Posterior cingulate gyrus (tissue), 11 donors: ENCODE measurements at regions not wholly inside any gene's neighbourhood (a gene's known extent, or its start where the extent isn't known, plus 50 kb on each side); places are given as distances from the start of the nearest gene placed in this dataset.

Experiments
- DNase-seq, 10 donors: peaks; one replicate each; pipeline versions ENCODE4 v3.0.0 to v3.0.0-alpha.2; 2020 to 2021; ENCODE audit warnings: mixed read lengths in 3 of 10
- intact Hi-C: fragments of 100-400 bp; cut with DNase I; formaldehyde crosslinking; loops from one replicate; pipeline ENCODE4 v1.15.1; 2023

DNA sequence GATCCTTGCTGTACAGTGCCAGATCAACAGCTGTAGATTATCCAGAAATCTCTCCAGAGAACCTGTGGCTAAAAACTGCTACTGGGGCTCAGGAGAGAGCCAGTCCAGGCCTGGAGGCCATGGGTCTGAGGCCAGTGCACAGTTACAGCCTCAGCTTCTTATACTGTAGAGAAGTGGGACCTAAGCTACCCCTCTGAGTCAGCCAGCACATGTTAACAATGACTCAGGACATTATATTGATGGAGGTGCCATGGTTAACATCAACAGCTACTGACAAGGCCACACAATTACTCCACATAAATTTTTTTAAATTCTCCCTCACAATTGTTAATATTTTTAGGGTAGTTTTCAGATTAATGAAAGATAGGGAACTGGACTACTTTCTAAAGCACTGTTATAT is 138.5 kb downstream of the RBM26 start:
- DNase-seq: no peak
- intact Hi-C loops: no loop called here

DNA sequence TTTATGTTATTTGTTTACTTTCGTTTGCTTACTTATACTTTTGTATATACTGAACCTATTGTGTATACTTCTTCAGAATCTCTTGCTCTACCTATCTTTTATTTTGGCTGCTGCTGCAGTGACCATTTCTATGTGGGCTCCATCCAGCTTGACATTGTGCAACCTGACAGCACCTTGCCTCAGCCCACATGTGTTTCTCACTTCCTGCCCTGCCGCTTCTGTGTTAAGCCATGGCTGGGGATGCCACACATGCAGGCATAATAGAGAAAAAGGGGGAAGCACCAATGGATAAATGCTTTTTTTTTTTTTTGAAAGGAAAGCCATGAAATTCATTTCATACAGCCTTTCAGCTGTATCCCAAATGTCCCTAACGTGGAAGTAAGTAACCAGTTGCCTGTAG is 147.6 kb downstream of the RBM26 start:
- intact Hi-C loops: no loop called here
- DNase-seq: no peak

DNA sequence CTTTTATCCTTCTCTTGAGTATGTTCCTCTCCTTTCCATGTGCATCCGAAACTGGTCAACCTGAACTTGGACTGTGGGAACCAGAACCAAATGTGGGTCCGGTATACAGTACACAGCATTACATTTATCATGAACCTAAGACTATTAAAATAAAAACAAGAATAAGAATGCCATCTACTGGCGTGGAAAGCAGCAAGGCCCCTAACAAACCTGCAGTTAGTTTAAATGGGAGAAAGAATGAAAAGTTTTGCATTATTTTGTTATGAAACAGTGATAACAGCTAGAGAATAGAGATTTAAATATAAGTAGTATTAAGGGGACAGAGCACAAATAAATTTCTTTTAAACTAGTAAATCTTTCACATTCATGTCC is 159.5 kb downstream of the RBM26 start:
- intact Hi-C loops: no loop called here
- no peak for DNase-seq

DNA sequence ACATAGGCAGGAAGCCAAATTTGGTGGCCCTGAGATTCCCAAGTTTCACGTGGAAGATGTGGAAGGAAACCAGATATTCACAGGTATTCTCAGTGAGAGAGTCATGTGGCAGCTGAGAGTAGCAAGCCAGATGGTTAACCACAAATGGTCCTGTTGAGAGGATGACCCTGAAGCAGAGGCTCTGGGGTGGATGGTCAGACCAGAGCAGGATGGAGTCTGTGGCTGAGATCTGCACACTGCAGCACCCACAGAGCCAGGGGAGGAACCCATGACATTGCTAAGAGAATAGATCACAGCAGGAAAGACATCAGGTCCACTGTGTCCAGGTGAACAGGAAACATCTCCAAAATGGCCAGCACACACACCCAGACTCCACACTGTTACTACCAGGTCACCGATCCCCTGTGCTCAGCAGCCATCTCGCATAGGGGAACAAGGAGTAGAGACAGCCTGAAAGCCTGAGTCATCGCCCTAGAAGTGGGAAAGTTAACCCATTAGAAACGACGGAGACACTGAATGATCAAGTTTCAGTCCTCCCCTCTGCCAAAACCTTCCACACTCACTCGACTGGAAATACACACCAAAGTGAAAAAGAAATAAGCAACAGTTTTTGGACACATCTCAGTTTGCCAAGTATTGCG is 160.0 kb downstream of the RBM26 start:
- intact Hi-C loops: no loop called here

DNA sequence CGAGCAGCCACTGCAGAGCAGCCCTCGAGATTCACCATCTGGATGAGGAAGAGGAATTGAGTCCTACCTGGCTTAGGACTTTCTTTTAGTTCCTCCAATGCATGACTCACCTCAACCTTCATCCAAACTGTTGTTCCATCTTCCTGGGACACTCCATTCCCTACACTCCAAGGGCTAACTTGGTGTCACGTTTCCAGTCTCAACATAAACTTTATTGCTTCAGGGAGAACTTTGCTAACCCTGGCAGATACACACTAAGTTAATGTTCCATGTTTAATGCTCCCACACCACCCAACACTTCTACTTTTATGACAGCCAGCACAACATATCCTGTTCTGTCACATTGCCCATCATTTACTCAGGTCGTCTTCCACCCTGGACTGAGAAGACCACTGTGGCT is 164.4 kb downstream of the RBM26 start:
- DNase-seq: no peak
- intact Hi-C loops: no loop called here

More for the DNA sequence above, 160.0 kb downstream of the RBM26 start:
- DNase-seq: no peak

DNA sequence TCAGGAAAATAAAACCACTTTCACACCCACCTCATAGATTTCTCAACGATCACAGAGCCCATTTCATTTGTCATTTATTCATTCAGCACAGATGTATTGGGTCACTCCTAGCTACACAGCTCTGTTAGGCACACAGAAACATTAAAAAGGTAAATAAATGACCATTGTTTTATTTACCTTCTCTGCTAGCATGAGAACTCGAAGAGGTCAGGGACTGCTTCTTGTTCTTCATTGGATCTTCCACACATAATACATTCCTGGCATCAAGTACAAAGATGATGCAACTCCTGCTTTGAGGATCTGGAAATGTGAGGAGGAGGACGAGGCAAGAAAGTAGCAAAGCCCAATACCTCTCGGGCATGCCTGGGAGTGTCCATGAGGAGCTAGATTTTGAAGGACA is 168.1 kb downstream of the RBM26 start:
- DNase-seq: no peak
- intact Hi-C loops: no loop called here

DNA sequence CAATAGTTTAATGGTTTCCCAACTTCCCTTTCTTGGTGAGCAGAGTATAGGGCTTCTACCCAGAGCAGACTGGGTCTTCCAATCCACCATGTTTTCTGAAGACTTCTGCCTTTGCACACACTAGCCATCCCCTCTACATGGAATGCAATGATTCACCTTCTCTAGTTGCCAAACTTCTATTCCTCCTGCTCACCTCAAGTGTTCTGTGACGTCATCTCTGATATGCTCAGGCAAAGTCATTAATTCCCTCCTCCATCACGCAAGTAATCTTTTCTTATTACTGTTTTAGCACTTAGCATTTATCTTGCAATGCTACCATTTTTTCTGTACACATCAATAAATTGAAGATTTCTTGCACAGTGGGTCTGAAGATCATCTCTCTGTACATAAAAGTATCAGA is 174.2 kb downstream of the RBM26 start:
- intact Hi-C loops: no loop called here
- no peak for DNase-seq

DNA sequence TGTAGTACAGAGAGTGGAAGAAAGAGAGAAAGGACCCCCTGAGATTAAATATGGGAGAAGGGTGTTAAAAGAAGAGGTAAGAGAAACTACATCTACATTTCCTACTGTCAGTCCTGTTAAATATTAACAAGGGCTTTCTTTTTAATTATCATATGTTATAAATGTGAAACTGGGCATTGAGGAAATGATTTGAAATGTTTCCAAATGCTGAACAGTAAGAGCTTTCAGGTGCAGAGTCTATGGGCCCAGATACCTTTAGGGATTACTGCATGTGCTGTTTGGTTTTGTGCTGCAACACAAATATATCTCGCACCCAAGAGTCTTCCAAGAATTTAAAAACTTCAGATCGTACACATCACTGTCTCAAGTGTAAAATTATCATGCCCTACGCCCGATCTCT is 176.3 kb downstream of the RBM26 start:
- DNase-seq: no peak
- intact Hi-C loops: no loop called here

DNA sequence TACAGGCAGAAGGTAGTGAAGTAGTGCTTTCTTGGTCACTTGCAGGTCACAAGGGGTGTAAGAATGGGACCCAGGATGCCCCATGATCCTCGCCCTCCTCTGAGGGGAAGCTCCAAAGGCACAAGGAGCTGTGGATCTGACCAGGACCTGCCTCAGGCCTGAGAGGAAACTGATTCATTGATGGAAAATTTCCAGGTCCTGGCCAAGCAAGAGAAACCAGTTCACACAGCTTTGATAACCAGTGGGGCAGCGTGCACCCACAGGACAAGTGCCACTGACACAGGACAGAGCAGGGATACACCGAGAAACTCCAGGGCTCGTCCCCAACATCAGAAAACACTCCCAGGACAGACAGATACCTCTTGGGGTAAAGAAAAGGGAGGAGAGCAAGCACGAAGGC is 177.1 kb downstream of the RBM26 start:
- no peak for DNase-seq
- intact Hi-C loops: no loop called here

DNA sequence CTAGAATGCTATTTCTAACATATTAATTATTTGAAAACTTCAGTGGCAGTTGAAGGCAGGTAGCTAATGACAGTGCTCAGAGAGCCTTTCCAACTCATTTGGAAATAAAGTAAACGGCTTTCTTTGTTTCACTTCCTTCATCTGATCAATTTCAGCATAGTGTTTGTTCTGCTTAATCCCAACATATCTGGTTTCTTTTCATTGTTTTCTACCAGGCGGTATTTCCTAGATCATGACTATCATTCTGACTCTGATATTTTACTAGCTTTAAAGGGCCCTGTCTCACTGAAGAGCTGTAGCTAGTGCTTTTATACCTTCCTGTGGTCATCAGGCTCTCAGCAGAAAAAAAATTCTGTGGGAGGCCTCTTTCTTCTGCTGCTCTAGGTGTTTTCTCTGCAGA is 178.6 kb downstream of the RBM26 start:
- intact Hi-C loops: no loop called here
- DNase-seq: no peak

DNA sequence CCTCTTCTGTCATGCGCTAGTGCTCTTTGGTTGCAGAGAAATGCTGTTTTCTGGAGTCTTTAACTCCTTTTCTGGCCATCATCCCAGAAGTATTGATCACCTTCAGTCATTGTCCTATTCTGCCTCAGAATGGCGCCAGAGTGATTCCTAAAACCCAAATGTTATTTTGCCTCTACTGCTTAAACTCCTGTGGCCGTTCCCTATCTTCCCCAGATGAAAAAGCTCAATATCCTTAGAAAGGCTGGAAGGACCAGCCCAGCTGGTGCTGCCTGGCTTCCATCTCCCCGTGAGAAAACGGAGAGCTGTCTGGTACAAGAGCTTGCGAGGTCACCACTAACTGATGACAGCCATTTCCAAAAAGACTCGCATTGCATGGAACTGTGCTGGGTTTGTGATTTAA is 179.1 kb downstream of the RBM26 start:
- no peak for DNase-seq
- intact Hi-C loops: no loop called here

DNA sequence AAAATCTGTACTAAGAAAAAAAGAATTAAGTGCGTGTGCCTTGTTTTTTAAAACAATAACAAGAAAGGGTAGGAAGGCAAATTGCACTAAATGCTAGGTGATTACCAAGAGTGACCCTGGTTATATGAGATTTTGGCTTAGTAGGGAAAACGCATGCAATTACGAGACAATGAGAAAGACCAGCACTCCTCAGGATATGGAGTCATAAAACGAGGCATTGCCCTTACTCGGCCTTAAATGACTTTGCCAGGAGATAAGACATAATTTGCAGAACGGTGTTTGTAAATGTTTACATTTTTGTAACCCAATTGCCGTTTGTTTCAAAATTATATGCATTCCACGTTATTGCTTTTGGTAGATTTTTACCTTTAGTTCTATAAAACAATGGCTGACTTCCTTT is 179.8 kb downstream of the RBM26 start:
- DNase-seq: no peak
- intact Hi-C loops: no loop called here

DNA sequence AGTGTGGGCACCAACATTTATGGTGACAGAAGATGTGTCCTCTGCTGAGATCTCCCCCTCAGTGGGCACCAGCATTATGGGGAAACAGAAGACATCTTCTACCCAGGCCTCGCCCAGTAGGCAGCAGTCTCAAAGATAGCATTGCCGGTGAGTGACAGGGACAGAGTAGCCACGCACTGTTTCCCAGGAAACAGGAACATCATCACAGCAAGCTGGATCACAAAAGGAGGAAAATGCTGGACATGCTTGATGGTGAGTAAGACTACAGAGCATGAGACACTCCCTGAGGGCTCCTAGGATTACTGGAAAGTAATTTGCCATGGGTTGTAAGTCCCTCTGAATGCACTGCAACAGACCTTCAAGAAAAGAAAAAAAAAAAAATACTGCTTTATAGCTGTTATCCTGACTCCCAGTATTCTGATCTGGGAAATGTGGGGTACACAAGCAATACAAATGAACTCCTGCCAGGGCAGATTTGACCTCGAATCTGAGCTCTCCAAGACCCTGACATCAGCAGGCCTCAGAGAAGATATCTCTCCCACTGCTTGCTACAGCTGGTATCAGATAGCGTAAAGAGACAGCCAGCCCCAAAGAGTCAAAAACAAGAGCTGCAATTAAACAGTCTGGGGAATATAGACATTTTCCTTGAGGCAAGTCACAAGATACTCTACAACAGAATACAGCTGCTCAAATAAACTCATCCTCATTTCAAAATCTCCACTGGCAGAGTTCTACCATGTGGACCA is 180.4 kb downstream of the RBM26 start:
- intact Hi-C loops: no loop called here

DNA sequence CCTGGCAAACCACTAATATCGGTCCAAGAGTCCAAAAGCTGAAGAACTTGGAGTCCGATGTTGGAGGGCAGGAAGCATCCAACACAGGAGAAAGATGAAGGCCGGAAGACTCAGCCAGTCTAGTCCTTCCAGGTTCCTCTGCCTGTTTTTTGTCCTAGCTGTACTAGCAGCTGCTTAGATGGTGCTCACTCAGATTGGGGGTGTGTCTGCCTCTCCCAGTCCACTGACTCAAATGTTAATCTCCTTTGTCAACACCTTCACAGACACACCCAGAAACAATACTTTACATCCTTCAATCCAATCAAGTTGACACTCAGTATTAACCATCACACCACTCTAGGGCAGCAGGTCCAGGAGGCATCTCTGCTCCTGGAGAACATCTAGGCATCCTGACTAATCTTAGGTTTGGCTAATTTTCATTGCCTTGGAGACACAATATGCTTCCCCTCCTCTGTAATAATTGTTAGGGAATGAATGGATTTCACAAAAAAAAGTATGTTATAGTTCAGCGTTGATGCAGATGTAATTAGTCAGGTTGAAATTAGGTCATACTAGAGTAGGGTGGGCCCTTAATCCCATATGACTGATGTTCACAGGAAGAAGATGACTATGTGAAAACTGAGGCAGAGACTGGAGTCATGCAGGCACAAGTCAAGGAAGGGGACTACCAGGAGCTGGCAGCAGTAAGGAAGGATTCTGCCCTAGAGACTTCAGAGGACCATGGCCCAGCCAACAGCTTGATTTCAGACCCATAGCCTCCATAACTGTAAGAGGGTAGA is 183.4 kb downstream of the RBM26 start:
- DNase-seq: no peak

More for the DNA sequence above, 180.4 kb downstream of the RBM26 start:
- no peak for DNase-seq

DNA sequence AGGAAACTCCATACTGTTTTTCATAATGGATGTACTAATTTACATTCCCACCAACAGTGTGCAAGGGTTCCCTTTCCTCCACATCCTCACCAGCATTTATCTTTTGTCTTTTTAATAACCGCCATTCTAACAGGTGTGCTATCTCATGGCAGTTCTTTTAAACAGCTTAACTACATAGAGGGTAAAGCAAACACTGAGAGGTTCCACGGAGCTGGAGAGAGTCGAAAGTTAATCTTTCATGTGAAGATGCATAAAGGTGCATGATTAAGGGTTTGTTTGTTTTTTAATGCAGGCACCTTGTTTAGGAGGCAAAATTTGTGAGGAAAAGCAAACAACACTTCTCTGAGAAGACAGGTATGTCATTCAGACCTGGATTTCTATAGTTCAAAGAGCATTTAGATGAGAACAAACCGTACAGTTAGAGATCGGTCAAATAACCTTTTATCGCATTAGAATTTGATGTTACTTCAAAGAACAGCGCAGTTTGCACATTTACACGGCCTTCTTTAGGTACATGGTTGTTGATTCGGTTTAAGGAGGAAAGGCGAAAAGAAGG is 193.9 kb downstream of the RBM26 start:
- intact Hi-C loops: no loop called here
- DNase-seq: no peak

More for the DNA sequence above, 183.4 kb downstream of the RBM26 start:
- intact Hi-C loops: no loop called here

DNA sequence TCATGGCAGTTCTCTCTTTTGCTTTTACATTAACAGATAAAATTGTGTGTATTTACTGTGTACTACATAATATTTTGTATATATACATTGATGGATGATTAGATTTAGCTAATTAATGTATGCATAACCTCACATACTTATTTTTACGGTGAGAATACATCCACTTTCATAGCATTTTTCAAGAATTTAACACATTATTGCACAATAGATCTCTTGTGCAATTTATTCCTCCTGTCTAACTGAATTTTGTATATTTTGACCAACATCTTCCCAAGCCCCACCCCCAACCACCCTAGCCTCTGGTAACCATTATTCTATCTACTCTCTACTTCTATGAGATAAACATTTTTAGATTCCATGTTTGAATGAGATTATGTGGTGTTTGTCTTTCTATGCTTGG is 194.7 kb downstream of the RBM26 start:
- intact Hi-C loops: no loop called here
- no peak for DNase-seq

DNA sequence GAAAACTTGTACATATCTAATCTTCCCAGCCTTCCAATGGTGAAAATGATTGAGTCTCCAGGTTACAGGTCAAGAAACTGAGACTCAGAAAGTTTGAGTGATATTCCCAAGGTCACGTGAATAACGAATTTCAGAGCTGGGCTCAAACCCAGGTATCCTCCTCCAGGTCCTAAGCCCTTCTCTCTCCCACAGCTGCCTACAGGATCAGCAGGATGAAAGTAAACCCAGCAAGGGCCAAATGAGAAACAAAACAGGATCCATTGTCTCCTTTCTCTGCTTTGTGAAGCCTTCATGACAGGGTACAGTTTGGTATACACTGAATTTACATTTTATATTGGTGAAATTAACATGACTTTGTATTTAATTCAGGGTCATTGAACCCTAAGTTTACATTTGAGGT is 208.1 kb downstream of the RBM26 start:
- intact Hi-C loops: no loop called here
- no peak for DNase-seq

DNA sequence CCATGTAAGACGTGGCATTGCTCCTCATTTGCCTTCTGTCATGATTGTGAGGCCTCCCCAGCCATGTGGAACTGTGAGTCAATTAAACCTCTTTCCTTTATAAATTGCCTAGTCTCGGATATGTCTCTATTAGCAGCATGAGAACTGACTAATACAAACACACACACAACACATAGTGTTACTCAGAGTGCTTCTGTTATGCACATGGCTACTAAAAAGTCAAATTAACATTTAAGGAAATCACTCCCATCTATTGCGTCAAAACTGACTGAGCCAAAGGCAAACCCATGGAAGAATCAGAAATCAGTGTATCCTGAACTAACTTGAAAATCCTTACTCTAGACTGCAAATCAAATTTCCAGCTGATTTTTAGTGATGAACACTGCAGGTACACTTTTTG is 209.2 kb downstream of the RBM26 start:
- DNase-seq: no peak

DNA sequence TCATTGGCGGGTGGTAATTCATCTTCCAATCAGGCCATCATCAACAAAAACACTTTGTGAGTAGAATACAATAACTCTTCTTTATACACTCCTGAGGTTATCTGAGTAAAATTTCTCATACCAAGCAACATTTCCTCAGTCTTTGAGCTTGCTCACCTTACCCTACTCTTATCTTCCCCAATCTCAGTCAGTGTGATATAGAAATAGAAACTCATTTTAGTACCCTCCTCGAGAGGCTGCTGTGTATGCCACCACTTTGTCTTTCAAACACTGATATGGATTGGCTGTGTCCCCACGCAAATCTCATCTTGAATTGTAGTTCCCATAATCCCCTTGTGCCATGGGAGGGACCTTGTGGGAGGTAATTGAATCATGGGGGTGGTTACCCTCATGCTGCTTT is 209.7 kb downstream of the RBM26 start:
- no peak for DNase-seq
- intact Hi-C loops: no loop called here

More for the DNA sequence above, 209.2 kb downstream of the RBM26 start:
- intact Hi-C loops: no loop called here

DNA sequence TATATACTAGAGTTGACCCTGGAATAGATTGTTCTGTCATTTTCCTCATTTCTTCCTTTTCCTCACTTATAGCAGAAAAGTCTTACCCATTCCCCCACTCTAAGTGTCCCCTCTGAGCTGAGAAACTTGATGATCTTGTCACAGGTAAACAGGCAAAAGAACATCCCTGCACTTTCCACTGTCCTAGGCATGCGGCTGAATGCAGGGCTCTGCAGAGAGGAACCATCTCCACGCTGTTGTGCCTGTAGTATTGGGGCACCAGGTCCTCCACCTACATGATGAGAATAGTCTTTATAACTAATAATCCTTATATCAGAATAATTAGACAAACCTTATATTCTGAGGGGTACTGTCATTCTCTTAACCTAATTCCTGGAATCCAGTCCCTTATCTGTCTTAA is 211.3 kb downstream of the RBM26 start:
- intact Hi-C loops: no loop called here
- DNase-seq: no peak

DNA sequence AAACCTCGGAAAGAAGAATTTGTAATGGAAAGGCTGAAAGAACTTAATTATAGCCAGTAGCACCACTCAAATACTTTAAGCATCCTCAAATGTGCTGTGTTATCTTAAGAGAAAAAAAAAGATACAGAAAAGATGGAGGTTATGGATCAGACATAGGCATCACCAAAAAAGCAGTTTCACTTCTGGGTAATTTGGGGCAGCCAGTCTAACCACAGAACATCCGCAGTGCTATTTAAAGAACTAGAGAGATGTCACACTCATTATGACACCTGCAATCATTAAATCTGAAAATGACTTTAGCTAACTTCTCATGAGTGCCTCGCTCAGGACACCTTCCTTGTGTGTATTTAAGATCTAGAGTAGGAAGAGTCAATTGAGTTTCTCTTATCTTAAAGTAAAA is 211.8 kb downstream of the RBM26 start:
- intact Hi-C loops: no loop called here

More for the DNA sequence above, 211.8 kb downstream of the RBM26 start:
- DNase-seq: no peak
